Keratinocyte (primary cell): ENCODE measurements at regions not wholly inside any gene's neighbourhood (a gene's known extent, or its start where the extent isn't known, plus 50 kb on each side); places are given as distances from the start of the nearest gene placed in this dataset.

Experiments used
- DNase-seq: peaks from one replicate; pipeline ENCODE4 v3.0.0-alpha.2; 2011; ENCODE audit warnings: low read depth, missing footprints, low spot score
- FAIRE-seq: peaks from 2 replicates; lab custom pipeline; 2011; peaks lifted over from hg19 to GRCh38; lab: Jason Lieb, UNC
- H2AFZ ChIP-seq: 2 replicates; pipeline ENCODE4 v1.6.0; 2012; ENCODE audit warnings: low read length, control low read depth, inconsistent platforms; ENCODE audit not compliant: control insufficient read depth
- H3K27ac ChIP-seq: 2 replicates; pipeline ENCODE4 v1.5.1; 2011; ENCODE audit warnings: low read length; ENCODE audit not compliant: control insufficient read depth, insufficient read depth
- H3K27me3 ChIP-seq: 3 replicates; pipeline ENCODE4 v1.6.0; 2011; ENCODE audit warnings: low read length; ENCODE audit not compliant: control insufficient read depth, insufficient read depth; ENCODE audit errors: extremely low read depth
- H3K36me3 ChIP-seq, 2 experiments: 2 replicates in 1 of 2; 3 replicates in 1 of 2; pipeline ENCODE4 v1.5.1; 2011; ENCODE audit warnings: low read length in 2 of 2, mild to moderate bottlenecking in 1 of 2; ENCODE audit not compliant: control insufficient read depth in 2 of 2, insufficient read depth in 2 of 2; ENCODE audit errors: extremely low read depth in 1 of 2
- H3K4me1 ChIP-seq: 3 replicates; pipeline ENCODE4 v1.5.1; 2011; ENCODE audit warnings: low read length; ENCODE audit not compliant: control insufficient read depth, insufficient read depth; ENCODE audit errors: extremely low read depth
- H3K4me2 ChIP-seq: 3 replicates; pipeline ENCODE4 v1.6.0; 2011; ENCODE audit warnings: low read depth, low read length; ENCODE audit not compliant: control insufficient read depth, insufficient read depth; ENCODE audit errors: extremely low read depth
- H3K4me3 ChIP-seq, 3 experiments: fragments of 200-600 bp in 1 of 3; sonication (generic) in 1 of 3; 2 replicates in 2 of 3; 3 replicates in 1 of 3; pipeline ENCODE4 v1.5.1; 2011 to 2016; ENCODE audit warnings: low read length in 3 of 3, mild to moderate bottlenecking in 3 of 3, control low read depth in 2 of 3, inconsistent platforms in 1 of 3, low read depth in 1 of 3, mixed read lengths in 1 of 3, mixed run types in 1 of 3, moderate library complexity in 1 of 3; ENCODE audit not compliant: control insufficient read depth in 2 of 3, insufficient read depth in 2 of 3; ENCODE audit errors: extremely low read depth in 1 of 3
- H3K79me2 ChIP-seq: 2 replicates; pipeline ENCODE4 v1.6.0; 2012; ENCODE audit warnings: low read length; ENCODE audit not compliant: control insufficient read depth, insufficient read depth
- H3K9ac ChIP-seq: 3 replicates; pipeline ENCODE4 v1.6.0; 2011; ENCODE audit warnings: low read length; ENCODE audit not compliant: control insufficient read depth, insufficient read depth; ENCODE audit errors: extremely low read depth
- H3K9me1 ChIP-seq: 3 replicates; pipeline ENCODE4 v1.6.0; 2011; ENCODE audit warnings: low read length; ENCODE audit not compliant: control insufficient read depth, insufficient read depth; ENCODE audit errors: extremely low read depth
- H3K9me3 ChIP-seq: 2 replicates; pipeline ENCODE4 v1.5.1; 2012; ENCODE audit warnings: low read depth, low read length; ENCODE audit not compliant: control insufficient read depth
- H4K20me1 ChIP-seq: 3 replicates; pipeline ENCODE4 v1.6.0; 2011; ENCODE audit warnings: low read length; ENCODE audit not compliant: control insufficient read depth, insufficient read depth; ENCODE audit errors: extremely low read depth
- EZH2 ChIP-seq: IDR thresholded peaks from one replicate; pipeline ENCODE4 v1.6.1; 2012; ENCODE audit warnings: inconsistent platforms, mild to moderate bottlenecking, low read length, moderate library complexity
- dilution Hi-C: fragments of 300-500 bp; cut with MboI; formaldehyde crosslinking; loops from one replicate; pipeline ENCODE4 v1.7.0; 2020; ENCODE audit warnings: low sequenced_read_pairs; ENCODE audit not compliant: extremely low pct_ligation_motif_present
- TF ChIP-seq, protein P1 (sequence below), 3 experiments: IDR thresholded peaks in 1 of 3; conservative IDR thresholded peaks in 1 of 3; optimal IDR thresholded peaks in 1 of 3; 2 replicates in 2 of 3; 3 replicates in 1 of 3; pipeline versions ENCODE3 to v1.5.1; 2011; ENCODE audit warnings: low read length in 3 of 3, mild to moderate bottlenecking in 3 of 3, moderate library complexity in 2 of 3, control low read depth in 1 of 3, inconsistent platforms in 1 of 3; ENCODE audit not compliant: insufficient read depth in 2 of 3; ENCODE audit errors: extremely low read depth in 1 of 3

DNA sequence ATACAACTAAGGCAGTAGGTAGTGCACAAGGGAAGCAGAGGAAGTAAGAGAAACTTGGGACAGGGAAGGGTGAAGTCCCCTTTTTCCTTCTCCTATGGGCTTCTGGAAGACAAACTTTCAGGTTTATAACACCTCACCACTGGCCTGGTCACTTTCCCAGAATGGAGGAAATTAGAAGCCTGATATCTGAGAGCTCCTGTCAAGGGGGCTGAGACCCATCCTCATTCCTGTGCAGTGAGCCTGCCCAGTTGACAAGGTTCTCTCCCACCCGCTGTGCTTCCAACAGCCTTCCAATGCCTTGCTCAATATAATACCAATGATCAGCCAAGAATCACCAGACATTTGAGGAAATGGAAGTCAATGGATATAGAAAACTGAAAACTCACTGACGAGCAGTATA lies 100.4 kb upstream of the YPEL5 start:
- peaks cover 12% of the 10 kb centered on the region for H3K27me3 ChIP-seq
- DNase-seq (no peak), FAIRE-seq (no peak)
- no peak overlapping the region for H2AFZ ChIP-seq
- dilution Hi-C loops, result no loop called here
- no peak overlapping the region for H3K9ac ChIP-seq
- H3K79me2 ChIP-seq, result no peaks in the 10 kb centered on the region
- H3K4me1 ChIP-seq, result no peaks in the 10 kb centered on the region
- H3K4me2 ChIP-seq, result no peak overlapping the region
- no peaks in the 10 kb centered on the region for H3K9me3 ChIP-seq
- no peak for TF ChIP-seq EZH2
- TF ChIP-seq, protein P1, sequence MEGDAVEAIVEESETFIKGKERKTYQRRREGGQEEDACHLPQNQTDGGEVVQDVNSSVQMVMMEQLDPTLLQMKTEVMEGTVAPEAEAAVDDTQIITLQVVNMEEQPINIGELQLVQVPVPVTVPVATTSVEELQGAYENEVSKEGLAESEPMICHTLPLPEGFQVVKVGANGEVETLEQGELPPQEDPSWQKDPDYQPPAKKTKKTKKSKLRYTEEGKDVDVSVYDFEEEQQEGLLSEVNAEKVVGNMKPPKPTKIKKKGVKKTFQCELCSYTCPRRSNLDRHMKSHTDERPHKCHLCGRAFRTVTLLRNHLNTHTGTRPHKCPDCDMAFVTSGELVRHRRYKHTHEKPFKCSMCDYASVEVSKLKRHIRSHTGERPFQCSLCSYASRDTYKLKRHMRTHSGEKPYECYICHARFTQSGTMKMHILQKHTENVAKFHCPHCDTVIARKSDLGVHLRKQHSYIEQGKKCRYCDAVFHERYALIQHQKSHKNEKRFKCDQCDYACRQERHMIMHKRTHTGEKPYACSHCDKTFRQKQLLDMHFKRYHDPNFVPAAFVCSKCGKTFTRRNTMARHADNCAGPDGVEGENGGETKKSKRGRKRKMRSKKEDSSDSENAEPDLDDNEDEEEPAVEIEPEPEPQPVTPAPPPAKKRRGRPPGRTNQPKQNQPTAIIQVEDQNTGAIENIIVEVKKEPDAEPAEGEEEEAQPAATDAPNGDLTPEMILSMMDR (optimal IDR thresholded peaks at IDR 0.05 in 1 of 3, IDR thresholded peaks at IDR 0.05 in 1 of 3, conservative IDR thresholded peaks at IDR 0.05 in 1 of 3; ENCODE audit: extremely low read depth in 1 of 3, insufficient read depth in 2 of 3, low read length in 3 of 3), result no peak
- H3K9me1 ChIP-seq, result no peaks in the 10 kb centered on the region
- no peaks in the 10 kb centered on the region for H3K36me3 ChIP-seq
- no peak overlapping the region for H3K27ac ChIP-seq
- no peak overlapping the region for H3K4me3 ChIP-seq
- no peaks in the 10 kb centered on the region for H4K20me1 ChIP-seq

DNA sequence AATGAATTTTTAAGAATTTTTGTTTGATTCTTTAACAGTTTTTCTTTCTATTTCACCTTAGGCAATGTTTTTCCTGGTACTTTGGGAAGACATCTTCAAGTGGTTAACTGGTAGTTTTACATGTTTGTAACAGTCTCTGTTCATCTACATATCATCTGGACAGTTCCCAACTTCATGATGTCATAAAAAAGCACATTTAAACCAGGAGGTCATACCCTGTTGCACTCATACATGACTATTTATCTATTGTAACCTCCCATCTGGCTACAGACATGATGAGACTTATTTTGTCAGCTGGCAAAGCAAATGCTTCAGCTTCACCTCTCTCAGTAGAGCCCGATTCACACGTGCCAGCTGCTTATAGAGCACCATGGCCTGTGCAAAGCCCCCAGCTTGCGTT lies 99.8 kb upstream of the YPEL5 start:
- no peak overlapping the region for H3K27ac ChIP-seq
- DNase-seq (no peak), FAIRE-seq (no peak)
- H3K79me2 ChIP-seq, result no peaks in the 10 kb centered on the region
- H3K9me3 ChIP-seq, result no peaks in the 10 kb centered on the region
- no peaks in the 10 kb centered on the region for H3K9me1 ChIP-seq
- H2AFZ ChIP-seq, result no peak overlapping the region
- no peaks in the 10 kb centered on the region for H4K20me1 ChIP-seq
- dilution Hi-C loops, result no loop called here
- no peak overlapping the region for H3K4me2 ChIP-seq
- H3K36me3 ChIP-seq, result no peaks in the 10 kb centered on the region
- H3K4me3 ChIP-seq, result no peak overlapping the region
- H3K9ac ChIP-seq, result no peak overlapping the region
- H3K27me3 ChIP-seq, result peaks cover 12% of the 10 kb centered on the region
- H3K4me1 ChIP-seq, result no peaks in the 10 kb centered on the region
- no peak for TF ChIP-seq EZH2
- TF ChIP-seq, protein P1 (optimal IDR thresholded peaks at IDR 0.05 in 1 of 3, IDR thresholded peaks at IDR 0.05 in 1 of 3, conservative IDR thresholded peaks at IDR 0.05 in 1 of 3; ENCODE audit: extremely low read depth in 1 of 3, insufficient read depth in 2 of 3, low read length in 3 of 3), result no peak
